RKO (cell line): ENCODE measurements at regions not wholly inside any gene's neighbourhood (a gene's known extent, or its start where the extent isn't known, plus 50 kb on each side); places are given as distances from the start of the nearest gene placed in this dataset.
"Not testable (repeated sequence)": the region's sequence is repeated elsewhere in the genome, so short reads cannot be mapped to it uniquely, and the experiment has no call there.

Experiments
- DNase-seq: peaks from one replicate; pipeline ENCODE4 v3.0.0-alpha.2; 2016; ENCODE audit warnings: low spot score

DNA sequence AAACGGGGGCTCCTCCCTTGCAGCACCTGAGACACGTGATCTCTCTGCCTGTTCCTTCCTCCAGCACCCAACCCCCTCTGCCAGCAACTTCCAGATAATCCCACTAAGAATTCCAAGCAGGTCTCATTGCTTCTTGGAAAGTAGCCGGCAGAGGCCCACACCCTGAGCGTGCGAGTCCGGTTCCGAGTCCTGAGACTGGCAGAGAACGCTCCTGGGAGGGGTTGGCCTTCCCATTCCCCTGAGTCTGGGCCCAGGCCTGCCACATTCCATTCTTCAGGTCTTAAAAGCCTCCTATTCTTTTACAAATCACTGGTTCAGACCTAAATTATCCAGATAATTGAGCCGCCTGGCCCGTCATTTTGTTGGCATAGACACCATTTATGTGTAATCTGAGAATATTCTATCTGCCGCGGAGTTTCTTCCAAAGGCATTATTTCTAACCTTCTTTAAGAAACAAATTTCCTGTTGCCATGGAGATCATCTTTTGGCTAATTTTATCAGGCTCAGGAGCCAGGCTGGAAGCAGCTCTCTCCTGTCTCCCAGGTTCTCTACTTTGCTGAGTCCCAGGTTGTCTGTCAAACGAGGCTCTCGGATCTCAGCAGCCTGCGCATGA, 165.4 kb downstream of the MYCN start:
- no peak for DNase-seq

GRCh38 chr2:16104949-16105668, 164.8 kb downstream of the MYCN start:
- no peak for DNase-seq

GRCh38 chr2:16104315-16104948, 164.1 kb downstream of the MYCN start:
- no peak for DNase-seq

GRCh38 chr2:16103614-16104314, 163.4 kb downstream of the MYCN start:
- no peak for DNase-seq

DNA sequence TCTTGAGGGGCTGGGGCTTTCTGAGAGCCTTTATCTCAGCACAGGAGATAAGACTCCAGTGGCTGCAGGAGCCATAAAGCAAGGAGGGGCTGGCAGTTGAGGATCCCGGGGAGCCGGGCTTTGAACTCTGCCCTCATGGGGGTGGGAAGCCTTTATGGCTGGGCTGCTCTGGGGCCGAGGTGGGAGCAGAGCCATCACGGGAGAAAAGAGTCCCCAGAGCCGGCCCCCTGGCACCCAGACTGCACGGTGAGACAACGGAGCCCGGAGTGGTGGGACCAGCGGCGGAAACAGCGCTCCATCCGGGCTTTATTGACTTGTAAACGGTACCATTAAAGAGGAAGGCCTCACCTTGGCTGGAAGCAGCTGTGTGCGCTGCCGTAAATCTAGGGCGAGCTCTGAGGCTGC, 162.6 kb downstream of the MYCN start:
- DNase-seq, result no peak

GRCh38 chr2:16102358-16102975, 162.1 kb downstream of the MYCN start:
- no peak for DNase-seq

DNA sequence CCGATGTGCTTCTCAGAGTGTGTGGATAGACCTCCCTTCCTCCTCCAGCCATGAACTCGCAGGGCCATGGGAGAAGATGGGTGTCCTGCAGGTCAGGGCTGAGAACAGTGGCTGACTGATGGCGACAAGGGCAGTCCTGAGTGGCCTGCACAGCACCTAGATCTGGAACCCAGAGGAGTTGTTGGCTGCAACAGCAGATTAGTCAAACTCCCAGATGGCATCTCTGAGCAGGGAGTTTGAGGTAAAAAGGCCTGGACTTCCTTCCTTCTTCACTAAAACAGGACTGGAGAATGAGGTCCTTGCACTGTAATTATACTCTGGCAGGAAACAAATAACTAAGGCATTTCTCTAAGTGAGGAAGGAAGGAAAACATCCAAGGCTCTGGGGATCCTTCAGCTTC, 160.8 kb downstream of the MYCN start:
- DNase-seq, result no peak

GRCh38 chr2:16100006-16100405, 159.7 kb downstream of the MYCN start:
- DNase-seq, result no peak

DNA sequence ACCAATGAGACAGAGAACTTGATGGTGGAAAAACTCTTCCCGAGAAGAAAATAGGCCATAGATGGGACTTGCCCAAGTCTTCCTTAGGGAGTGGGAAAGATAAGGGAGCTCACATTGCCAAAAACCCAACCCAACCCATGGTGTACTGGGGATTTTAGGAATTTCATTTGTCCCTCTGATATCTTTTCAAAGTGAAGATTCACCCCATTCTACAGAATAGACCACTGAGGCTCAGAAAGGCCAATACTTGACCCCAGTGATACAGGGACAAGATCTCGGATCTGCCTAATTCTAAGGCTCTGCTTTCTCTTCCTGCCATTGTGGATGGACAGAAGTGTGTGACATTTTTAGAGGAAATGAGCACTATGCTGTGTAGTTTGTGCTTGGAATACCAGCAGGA, 159.0 kb downstream of the MYCN start:
- no peak for DNase-seq

- DNase-seq, result no peak
Measured at GRCh38 chr2:16096962-16097361, 156.6 kb downstream of the MYCN start.

- not testable (repeated sequence) for DNase-seq
Measured at GRCh38 chr2:16095483-16095882, 155.1 kb downstream of the MYCN start.

- no peak for DNase-seq
Measured at GRCh38 chr2:16094811-16095210, 154.5 kb downstream of the MYCN start.

GRCh38 chr2:16093639-16094529, 153.5 kb downstream of the MYCN start:
- DNase-seq, result no peak

- no peak for DNase-seq
Measured at GRCh38 chr2:16092861-16093638, 152.7 kb downstream of the MYCN start.

- no peak for DNase-seq
Measured at GRCh38 chr2:16091576-16092282, 151.4 kb downstream of the MYCN start.

DNA sequence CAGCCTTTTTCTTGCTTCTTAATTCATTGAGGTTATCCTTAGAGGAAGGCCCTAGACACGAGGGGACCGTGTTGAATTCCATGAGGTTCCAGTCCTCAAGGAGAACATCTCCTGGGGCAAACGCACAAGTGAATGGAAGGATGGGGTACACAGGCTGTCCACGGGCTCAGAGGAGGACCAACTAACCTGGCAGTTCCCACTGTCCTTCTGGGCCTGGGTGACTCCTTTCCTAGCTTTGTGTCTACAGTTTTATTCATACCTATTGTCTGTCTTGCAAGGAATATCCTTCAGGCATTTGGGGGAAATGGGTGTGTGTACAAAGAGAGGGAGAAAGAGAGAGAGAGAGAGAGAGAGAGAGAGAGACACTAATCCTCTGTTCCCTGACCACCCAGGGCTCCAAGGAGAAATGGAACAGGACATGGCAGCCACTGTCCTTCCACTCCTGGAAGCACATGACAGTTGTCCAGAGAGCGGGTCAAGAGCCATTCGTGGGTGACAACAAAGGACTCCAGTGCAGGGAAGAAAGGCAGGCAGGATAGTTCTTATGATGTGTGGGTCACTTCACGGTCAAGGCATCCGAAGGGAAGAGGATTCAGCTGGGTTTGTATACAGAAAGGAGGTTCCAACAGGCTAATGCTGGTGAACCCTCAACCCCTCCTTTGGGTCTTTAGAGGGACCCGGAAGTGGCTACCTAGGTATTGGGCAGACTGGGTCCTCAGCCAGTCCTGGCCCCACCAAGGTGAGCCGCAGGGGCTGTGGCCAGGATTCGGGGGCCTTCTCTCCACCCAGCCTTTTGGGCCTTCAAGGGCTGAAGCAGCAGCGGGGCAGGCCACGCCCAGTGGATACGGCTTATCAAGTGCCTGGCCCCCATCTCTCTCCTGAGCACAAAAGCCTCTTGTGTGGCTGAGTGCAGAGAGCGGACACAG, 150.6 kb downstream of the MYCN start:
- DNase-seq, result no peak

GRCh38 chr2:16089491-16089890, 149.1 kb downstream of the MYCN start:
- not testable (repeated sequence) for DNase-seq

GRCh38 chr2:16088802-16089112, 148.4 kb downstream of the MYCN start:
- DNase-seq, result no peak
